ENCODE measurements at regions not wholly inside any gene's neighbourhood (a gene's known extent, or its start where the extent isn't known, plus 50 kb on each side); places are given as distances from the start of the nearest gene placed in this dataset.

GRCh38 chr6:6861351-6861894 lies 246.3 kb upstream of the RREB1 start:
- TF ChIP-seq POLR2AphosphoS5 (IDR thresholded peaks at IDR 0.05; ENCODE audit: low read depth, low read length) (no peak), NFIC (IDR thresholded peaks at IDR 0.05; ENCODE audit: borderline replicate concordance) (no peak), FOXM1 (IDR thresholded peaks at IDR 0.05; ENCODE audit: low read depth) (no peak), CTCF (IDR thresholded peaks at IDR 0.05) (no peak), MAX (IDR thresholded peaks at IDR 0.05; ENCODE audit: low read depth) (no peak), NRF1 (IDR thresholded peaks at IDR 0.05; ENCODE audit: low read depth, low read length) (no peak), GATA2 (CRISPR knock-in tag; IDR thresholded peaks at IDR 0.05) (no peak), RCOR1 (IDR thresholded peaks at IDR 0.05; ENCODE audit: low read length) (no peak), SMC3 (IDR thresholded peaks at IDR 0.05; ENCODE audit: low read depth, low read length) (no peak), JUND (IDR thresholded peaks at IDR 0.05) (no peak)

Measured in SK-N-SH (cell line).